ENCODE measurements at regions not wholly inside any gene's neighbourhood (a gene's known extent, or its start where the extent isn't known, plus 50 kb on each side); places are given as distances from the start of the nearest gene placed in this dataset.

- POLR2A ChIA-PET (ENCODE audit: unreplicated experiment), result no interaction called here
- no peaks in the 10 kb centered on the region for H3F3A ChIP-seq (ENCODE audit: insufficient read depth, low read depth)
- H3K9me3 ChIP-seq (ENCODE audit: insufficient read depth, low read depth), result no peaks in the 10 kb centered on the region
- H3K36me3 ChIP-seq (ENCODE audit: low read depth), result no peaks in the 10 kb centered on the region
- BruUV-seq (replicated peaks), result no TSS peak
- no peaks in the 10 kb centered on the region for H3K9me2 ChIP-seq (ENCODE audit: insufficient read depth)
- intact Hi-C loops (cut with micrococcal nuclease; ENCODE audit: unreplicated experiment), result no loop called here
- no peak for DNase-seq
- CTCF ChIA-PET, result no interaction called here
- no peak for TF ChIP-seq EZH2 (IDR thresholded peaks at IDR 0.05; ENCODE audit: low read depth)
- no peak for TF ChIP-seq CTCF (conservative IDR thresholded peaks at IDR 0.05)
- H4K20me1 ChIP-seq (ENCODE audit: insufficient read depth), result no peaks in the 10 kb centered on the region
- no peak overlapping the region for H3K4me3 ChIP-seq
- no peak overlapping the region for H3K27ac ChIP-seq
- H2AFZ ChIP-seq, result no peak overlapping the region
- no peaks in the 10 kb centered on the region for H3K79me2 ChIP-seq (ENCODE audit: low read depth)
- H3K27me3 ChIP-seq (ENCODE audit: insufficient read depth, low read depth), result no peaks in the 10 kb centered on the region
- no peaks in the 10 kb centered on the region for H3K4me1 ChIP-seq (replicated peaks; ENCODE audit: insufficient read depth)
- H3K4me2 ChIP-seq, result no peak overlapping the region
These were observed 1631.9 kb upstream of the PABPC4L start for GRCh38 chr4:135833529-135833928.

GRCh38 chr4:135824759-135825296 lies 1623.2 kb upstream of the PABPC4L start:
- POLR2A ChIA-PET (ENCODE audit: unreplicated experiment), result no interaction called here
- intact Hi-C loops (cut with micrococcal nuclease; ENCODE audit: unreplicated experiment), result no loop called here
- H3K9me2 ChIP-seq (ENCODE audit: insufficient read depth), result no peaks in the 10 kb centered on the region
- no peaks in the 10 kb centered on the region for H4K20me1 ChIP-seq (ENCODE audit: insufficient read depth)
- no peak for DNase-seq
- H3K27me3 ChIP-seq (ENCODE audit: insufficient read depth, low read depth), result no peaks in the 10 kb centered on the region
- no peak overlapping the region for H2AFZ ChIP-seq
- no peak overlapping the region for H3K27ac ChIP-seq
- no peaks in the 10 kb centered on the region for H3F3A ChIP-seq (ENCODE audit: insufficient read depth, low read depth)
- no peaks in the 10 kb centered on the region for H3K4me1 ChIP-seq (replicated peaks; ENCODE audit: insufficient read depth)
- H3K36me3 ChIP-seq (ENCODE audit: low read depth), result no peaks in the 10 kb centered on the region
- no peak overlapping the region for H3K4me3 ChIP-seq
- H3K79me2 ChIP-seq (ENCODE audit: low read depth), result no peaks in the 10 kb centered on the region
- H3K9me3 ChIP-seq (ENCODE audit: insufficient read depth, low read depth), result no peaks in the 10 kb centered on the region
- BruUV-seq (replicated peaks), result no TSS peak
- H3K4me2 ChIP-seq, result no peak overlapping the region
- CTCF ChIA-PET, result no interaction called here
- TF ChIP-seq CTCF (conservative IDR thresholded peaks at IDR 0.05), result no peak
- TF ChIP-seq EZH2 (IDR thresholded peaks at IDR 0.05; ENCODE audit: low read depth), result no peak

- POLR2A ChIA-PET (ENCODE audit: unreplicated experiment), result no interaction called here
- H2AFZ ChIP-seq, result no peak overlapping the region
- BruUV-seq (replicated peaks), result no TSS peak
These were observed 1603.2 kb upstream of the PABPC4L start for GRCh38 chr4:135804785-135805184.

More at GRCh38 chr4:135804785-135805184, 1603.2 kb upstream of the PABPC4L start:
- no peak for DNase-seq
- Histone ChIP-seq H4K20me1 (ENCODE audit: insufficient read depth) (no peaks in the 10 kb centered on the region), H3K79me2 (ENCODE audit: low read depth) (no peaks in the 10 kb centered on the region), H3K4me1 (replicated peaks; ENCODE audit: insufficient read depth) (no peaks in the 10 kb centered on the region), H3K9me2 (ENCODE audit: insufficient read depth) (no peaks in the 10 kb centered on the region), H3K4me3 (no peak overlapping the region), H3K27ac (no peak overlapping the region), H3F3A (ENCODE audit: insufficient read depth, low read depth) (no peaks in the 10 kb centered on the region), H3K36me3 (ENCODE audit: low read depth) (no peaks in the 10 kb centered on the region), H3K4me2 (no peak overlapping the region), H3K9me3 (ENCODE audit: insufficient read depth, low read depth) (no peaks in the 10 kb centered on the region), H3K27me3 (ENCODE audit: insufficient read depth, low read depth) (no peaks in the 10 kb centered on the region)
- intact Hi-C loops (cut with micrococcal nuclease; ENCODE audit: unreplicated experiment), result no loop called here
- CTCF ChIA-PET, result no interaction called here
- TF ChIP-seq EZH2 (IDR thresholded peaks at IDR 0.05; ENCODE audit: low read depth), result no peak
- no peak for TF ChIP-seq CTCF (conservative IDR thresholded peaks at IDR 0.05)

All from PC-9 (cell line).